SK-N-SH (cell line): ENCODE measurements at regions not wholly inside any gene's neighbourhood (a gene's known extent, or its start where the extent isn't known, plus 50 kb on each side); places are given as distances from the start of the nearest gene placed in this dataset.

Source experiments
- CTCF ChIA-PET: fragments of 300-600, 350-600 bp; formaldehyde crosslinking; extraction: SDS; loops from one replicate; lab custom pipeline; 2021; lab: Yijun Ruan, JAX
- POLR2A ChIA-PET: fragments of 350-600 bp; sonication (Branson Sonifier 250); formaldehyde crosslinking; extraction: SDS; loops from one replicate; lab custom pipeline; 2020; ENCODE audit warnings: antibody characterized with exemption, inconsistent platforms; lab: Yijun Ruan, JAX
- DNase-seq: peaks from one replicate; pipeline ENCODE4 v3.0.0; 2012
- H2AFZ ChIP-seq: fragments of 200-600 bp; sonication (generic); 2 replicates; pipeline ENCODE4 v1.8.1; 2016; ENCODE audit warnings: antibody characterized with exemption, mild to moderate bottlenecking, low read depth
- H3F3A ChIP-seq: fragments of 200-600 bp; sonication (generic); replicated peaks from 2 replicates; pipeline ENCODE3; 2016; ENCODE audit warnings: antibody characterized with exemption, mild to moderate bottlenecking; ENCODE audit not compliant: insufficient read depth
- H3K27ac ChIP-seq, 2 experiments: fragments of 200-500 bp in 1 of 2; fragments of 200-600 bp in 1 of 2; sonication (Bioruptor generic) in 1 of 2; sonication (generic), shearing (Covaris generic) in 1 of 2; 2 replicates each; pipeline versions ENCODE4 v1.5.1 to v1.6.1; 2014 to 2016; ENCODE audit warnings: low read depth in 2 of 2, inconsistent platforms in 1 of 2, low read length in 1 of 2, mild to moderate bottlenecking in 1 of 2, mixed read lengths in 1 of 2
- H3K27me3 ChIP-seq: fragments of 200-600 bp; sonication (generic), shearing (Covaris generic); 2 replicates; pipeline ENCODE4 v1.6.1; 2016; ENCODE audit warnings: mixed run types; ENCODE audit not compliant: insufficient read depth
- H3K36me3 ChIP-seq, 2 experiments: fragments of 200-500 bp in 1 of 2; fragments of 200-600 bp in 1 of 2; sonication (Bioruptor generic) in 1 of 2; sonication (generic) in 1 of 2; replicated peaks in 1 of 2; 2 replicates each; pipeline versions ENCODE3 to v1.5.1; 2014 to 2016; ENCODE audit warnings: low read length in 1 of 2, mild to moderate bottlenecking in 1 of 2; ENCODE audit not compliant: insufficient read depth in 2 of 2, control insufficient read depth in 1 of 2
- H3K4me1 ChIP-seq, 2 experiments: fragments of 200-500 bp in 1 of 2; fragments of 200-600 bp in 1 of 2; sonication (Bioruptor generic) in 1 of 2; sonication (generic), shearing (Covaris generic) in 1 of 2; 2 replicates each; pipeline versions ENCODE4 v1.5.1 to v1.6.1; 2014 to 2016; ENCODE audit warnings: low read depth in 1 of 2, low read length in 1 of 2, mixed run types in 1 of 2; ENCODE audit not compliant: insufficient read depth in 2 of 2, control insufficient read depth in 1 of 2
- H3K4me2 ChIP-seq: fragments of 200-600 bp; sonication (generic), shearing (Covaris generic); 2 replicates; pipeline ENCODE4 v1.6.1; 2017; ENCODE audit warnings: mixed run types
- H3K4me3 ChIP-seq, 2 experiments: fragments of 200-500 bp in 1 of 2; fragments of 200-600 bp in 1 of 2; sonication (Bioruptor generic) in 1 of 2; sonication (generic), shearing (Covaris generic) in 1 of 2; 2 replicates each; pipeline versions ENCODE4 v1.5.1 to v1.8.1; 2014 to 2016; ENCODE audit warnings: low read depth in 2 of 2, inconsistent platforms in 1 of 2, low read length in 1 of 2, mild to moderate bottlenecking in 1 of 2, mixed read lengths in 1 of 2, moderate library complexity in 1 of 2
- H3K79me2 ChIP-seq: fragments of 200-600 bp; sonication (generic); 2 replicates; pipeline ENCODE4 v1.8.1; 2017; ENCODE audit warnings: mild to moderate bottlenecking; ENCODE audit not compliant: insufficient read depth
- H3K9ac ChIP-seq: fragments of 200-600 bp; sonication (generic); 2 replicates; pipeline ENCODE4 v1.6.1; 2017; ENCODE audit warnings: mixed run types
- H3K9me2 ChIP-seq: fragments of 200-600 bp; sonication (generic); 2 replicates; pipeline ENCODE4 v1.6.1; 2017; ENCODE audit warnings: mixed run types
- H3K9me3 ChIP-seq: fragments of 200-600 bp; sonication (generic); 2 replicates; pipeline ENCODE4 v1.6.1; 2017; ENCODE audit warnings: mixed run types, mild to moderate bottlenecking, moderate library complexity
- H4K20me1 ChIP-seq: fragments of 200-600 bp; sonication (generic); 2 replicates; pipeline ENCODE4 v1.6.1; 2017; ENCODE audit warnings: mild to moderate bottlenecking, mixed run types; ENCODE audit not compliant: insufficient read depth
- CTCF ChIP-seq: fragments of 200-600 bp; sonication (generic); IDR thresholded peaks from 2 replicates; pipeline ENCODE4 v1.6.1; 2017; ENCODE audit warnings: antibody characterized with exemption, mild to moderate bottlenecking, moderate library complexity
- ELF1 ChIP-seq: IDR thresholded peaks from 2 replicates; pipeline ENCODE4 v1.4.0; 2012
- GABPA ChIP-seq: IDR thresholded peaks from 2 replicates; pipeline ENCODE4 v1.4.0; 2012; ENCODE audit warnings: low read depth, mild to moderate bottlenecking
- MEF2A ChIP-seq: IDR thresholded peaks from 2 replicates; pipeline ENCODE4 v1.4.0; 2012; ENCODE audit warnings: low read depth, borderline replicate concordance
- MXI1 ChIP-seq: IDR thresholded peaks from 2 replicates; pipeline ENCODE4 v1.6.1; 2012; ENCODE audit warnings: mild to moderate bottlenecking, low read depth, low read length, improper control_type of control experiment
- NRF1 ChIP-seq: IDR thresholded peaks from 2 replicates; pipeline ENCODE4 v1.6.1; 2012; ENCODE audit warnings: low read depth, mild to moderate bottlenecking, low read length
- RAD21 ChIP-seq: IDR thresholded peaks from 2 replicates; pipeline ENCODE4 v1.6.1; 2012; ENCODE audit warnings: mild to moderate bottlenecking, low read length
- SIN3A ChIP-seq: IDR thresholded peaks from 2 replicates; pipeline ENCODE4 v1.6.1; 2012; ENCODE audit warnings: low read depth, mild to moderate bottlenecking, low read length, moderate library complexity, borderline replicate concordance
- SMC3 ChIP-seq: IDR thresholded peaks from 2 replicates; pipeline ENCODE4 v1.6.1; 2012; ENCODE audit warnings: low read depth, low read length, improper control_type of control experiment
- TEAD4 ChIP-seq: IDR thresholded peaks from 2 replicates; pipeline ENCODE4 v1.4.0; 2012; ENCODE audit warnings: mild to moderate bottlenecking, borderline replicate concordance; ENCODE audit not compliant: insufficient read depth
- USF1 ChIP-seq: IDR thresholded peaks from 2 replicates; pipeline ENCODE4 v1.4.0; 2012; ENCODE audit warnings: low read depth, borderline replicate concordance
- YY1 ChIP-seq: IDR thresholded peaks from 2 replicates; pipeline ENCODE4 v1.4.0; 2012; ENCODE audit warnings: low read depth, mild to moderate bottlenecking
- WGBS: methylation state at CpG from one replicate; pipeline ENCODE4 v1.1.6; 2017; ENCODE audit warnings: low lambda C conversion rate; 5-methylcytosine and 5-hydroxymethylcytosine counted together
- TF ChIP-seq, protein P1 (sequence below): fragments of 150-350 bp; IDR thresholded peaks from 2 replicates; pipeline ENCODE4 v1.6.1; 2016; ENCODE audit warnings: mild to moderate bottlenecking, low read depth, low read length

GRCh38 chr15:97748576-97748975, 211.9 kb upstream of the ARRDC4 start:
- peak; percentile 7 for DNase-seq
- Histone ChIP-seq H2AFZ (no peak overlapping the region), H3K4me2 (no peak overlapping the region), H4K20me1 (no peaks in the 10 kb centered on the region), H3K9ac (no peak overlapping the region), H3K4me3 (no peak overlapping the region), H3K27ac (no peak overlapping the region), H3K27me3 (no peaks in the 10 kb centered on the region), H3K4me1 (no peaks in the 10 kb centered on the region), H3K79me2 (no peaks in the 10 kb centered on the region), H3K9me3 (0 out of 2 replicates have a peak, but pooled peaks cover 11% of the 10 kb centered on the region), H3K9me2 (no peaks in the 10 kb centered on the region), H3K36me3 (no peaks in the 10 kb centered on the region), H3F3A (no peaks in the 10 kb centered on the region)
- ChIA-PET POLR2A (no interaction called here), CTCF (no interaction called here)
- TF ChIP-seq, protein P1, sequence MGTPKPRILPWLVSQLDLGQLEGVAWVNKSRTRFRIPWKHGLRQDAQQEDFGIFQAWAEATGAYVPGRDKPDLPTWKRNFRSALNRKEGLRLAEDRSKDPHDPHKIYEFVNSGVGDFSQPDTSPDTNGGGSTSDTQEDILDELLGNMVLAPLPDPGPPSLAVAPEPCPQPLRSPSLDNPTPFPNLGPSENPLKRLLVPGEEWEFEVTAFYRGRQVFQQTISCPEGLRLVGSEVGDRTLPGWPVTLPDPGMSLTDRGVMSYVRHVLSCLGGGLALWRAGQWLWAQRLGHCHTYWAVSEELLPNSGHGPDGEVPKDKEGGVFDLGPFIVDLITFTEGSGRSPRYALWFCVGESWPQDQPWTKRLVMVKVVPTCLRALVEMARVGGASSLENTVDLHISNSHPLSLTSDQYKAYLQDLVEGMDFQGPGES, result no peak
- TF ChIP-seq CTCF, result no peak
- no peak for TF ChIP-seq MEF2A
- no peak for TF ChIP-seq USF1
- 13% methylated on average over 4 of the region's 5 CpGs for WGBS

GRCh38 chr15:97750060-97750459, 210.4 kb upstream of the ARRDC4 start:
- Histone ChIP-seq H3K4me2 (no peak overlapping the region), H3K27me3 (no peaks in the 10 kb centered on the region), H3K4me3 (no peak overlapping the region), H3K9me3 (0 out of 2 replicates have a peak, but pooled peaks cover 5% of the 10 kb centered on the region), H3K4me1 (no peaks in the 10 kb centered on the region), H3K79me2 (no peaks in the 10 kb centered on the region), H2AFZ (no peak overlapping the region), H4K20me1 (no peaks in the 10 kb centered on the region), H3K36me3 (no peaks in the 10 kb centered on the region), H3K27ac (no peak overlapping the region), H3K9ac (no peak overlapping the region), H3F3A (no peaks in the 10 kb centered on the region), H3K9me2 (no peaks in the 10 kb centered on the region)
- ChIA-PET CTCF (no interaction called here), POLR2A (no interaction called here)
- no peak for DNase-seq
- WGBS, result 22% methylated on average over 7 of the region's 7 CpGs
- no peak for TF ChIP-seq YY1
- no peak for TF ChIP-seq SMC3
- TF ChIP-seq GABPA, result no peak
- TF ChIP-seq MXI1, result no peak
- TF ChIP-seq NRF1, result no peak
- TF ChIP-seq USF1, result no peak
- TF ChIP-seq SIN3A, result no peak
- TF ChIP-seq CTCF, result no peak
- TF ChIP-seq RAD21, result no peak
- no peak for TF ChIP-seq ELF1
- no peak for TF ChIP-seq TEAD4
